PC-3 (cell line): ENCODE measurements at regions not wholly inside any gene's neighbourhood (a gene's known extent, or its start where the extent isn't known, plus 50 kb on each side); places are given as distances from the start of the nearest gene placed in this dataset.

Experiments
- ATAC-seq: fragments of 200-7000 bp; cut with Tn5 transposase; 2 replicates; pipeline ENCODE4 v1.9.1; 2020; ENCODE audit warnings: mild to moderate bottlenecking, moderate library complexity
- BruUV-seq: library from RNA; stranded (reverse); fragments of 400-500 nt; replicated peaks from 2 replicates; lab custom pipeline; 2021; lab: Mats Ljungman, UMichigan
- CTCF ChIA-PET: fragments of 300-600 bp; sonication (Branson Sonifier 250); formaldehyde crosslinking; loops from one replicate; lab custom pipeline; 2022; ENCODE audit warnings: antibody characterized with exemption; lab: Charles Lee
- POLR2A ChIA-PET: fragments of 300-600 bp; sonication (Branson Sonifier 250); formaldehyde crosslinking; loops from one replicate; lab custom pipeline; 2022; ENCODE audit warnings: antibody characterized with exemption; ENCODE audit not compliant: unreplicated experiment; lab: Charles Lee
- DNase-seq: peaks from one replicate; pipeline ENCODE4 v3.0.0-alpha.2; 2015
- H2AFZ ChIP-seq: fragments of 300-600 bp; sonication (generic); 2 replicates; pipeline ENCODE4 v1.6.0; 2016; ENCODE audit warnings: antibody characterized with exemption, low read length
- H3F3A ChIP-seq: fragments of 300-600 bp; sonication (generic); one replicate; pipeline ENCODE4 v1.6.0; 2017; ENCODE audit warnings: antibody characterized with exemption, low read length, control low read depth, mild to moderate bottlenecking; ENCODE audit not compliant: unreplicated experiment
- H3K27ac ChIP-seq: fragments of 300-600 bp; sonication (generic); 2 replicates; pipeline ENCODE4 v1.5.1; 2016; ENCODE audit warnings: mild to moderate bottlenecking, low read length
- H3K27me3 ChIP-seq: fragments of 300-600 bp; sonication (generic); 2 replicates; pipeline ENCODE4 v1.6.1; 2016; ENCODE audit warnings: low read length, mixed read lengths
- H3K36me3 ChIP-seq: fragments of 300-600 bp; sonication (generic); 2 replicates; pipeline ENCODE4 v1.6.1; 2016; ENCODE audit warnings: low read depth, mixed run types, low read length, mixed read lengths
- H3K4me1 ChIP-seq: fragments of 300-600 bp; sonication (generic); 2 replicates; pipeline ENCODE4 v1.5.1; 2016; ENCODE audit warnings: low read length; ENCODE audit not compliant: insufficient read depth
- H3K4me2 ChIP-seq: fragments of 300-600 bp; sonication (generic); 2 replicates; pipeline ENCODE4 v1.6.0; 2016; ENCODE audit warnings: low read length
- H3K4me3 ChIP-seq: fragments of 300-600 bp; sonication (generic); 2 replicates; pipeline ENCODE4 v1.5.1; 2016; ENCODE audit warnings: mild to moderate bottlenecking, low read length, mixed read lengths
- H3K79me2 ChIP-seq: fragments of 300-600 bp; sonication (generic); 2 replicates; pipeline ENCODE4 v1.6.1; 2017; ENCODE audit warnings: low read length, mixed read lengths
- H3K9ac ChIP-seq: fragments of 300-600 bp; sonication (generic); 2 replicates; pipeline ENCODE4 v1.6.0; 2016; ENCODE audit warnings: mild to moderate bottlenecking, low read length
- H3K9me2 ChIP-seq: fragments of 300-600 bp; sonication (generic); replicated peaks from 2 replicates; pipeline ENCODE4 v1.6.1; 2016; ENCODE audit warnings: mixed run types, low read length, mixed read lengths
- H3K9me3 ChIP-seq: fragments of 300-600 bp; sonication (generic); 2 replicates; pipeline ENCODE4 v1.6.1; 2016; ENCODE audit warnings: low read length, mixed read lengths
- H4K20me1 ChIP-seq: fragments of 300-600 bp; sonication (generic); 2 replicates; pipeline ENCODE4 v1.6.1; 2016; ENCODE audit warnings: low read length, mixed read lengths
- CTCF ChIP-seq: fragments of 300-600 bp; sonication (generic); conservative IDR thresholded peaks from 2 replicates; pipeline ENCODE4 v1.5.1; 2017; ENCODE audit warnings: antibody characterized with exemption, low read depth, mild to moderate bottlenecking, low read length
- EZH2 ChIP-seq: fragments of 300-600 bp; sonication (generic); IDR thresholded peaks from one replicate; pipeline ENCODE4 v1.6.1; 2017; ENCODE audit warnings: antibody characterized with exemption, mild to moderate bottlenecking, low read length; ENCODE audit not compliant: unreplicated experiment
- EZH2phosphoT487 ChIP-seq: fragments of 300-600 bp; sonication (generic); IDR thresholded peaks from 2 replicates; pipeline ENCODE4 v1.6.1; 2018; ENCODE audit warnings: mild to moderate bottlenecking, antibody characterized with exemption, low read length, borderline replicate concordance
- intact Hi-C: fragments of 100-400 bp; cut with micrococcal nuclease; formaldehyde crosslinking; loops from 2 replicates; pipeline ENCODE4 v1.9.0; 2023

GRCh38 chr16:8496364-8496763, 93.9 kb downstream of the TMEM114 start:
- DNase-seq: no peak
- Histone ChIP-seq H3K27ac (no peak overlapping the region), H3K4me1 (no peaks in the 10 kb centered on the region), H3K79me2 (no peaks in the 10 kb centered on the region), H3K4me3 (no peak overlapping the region), H3K4me2 (no peak overlapping the region), H3K9me3 (no peaks in the 10 kb centered on the region), H3F3A (no peaks in the 10 kb centered on the region), H2AFZ (no peak overlapping the region), H4K20me1 (no peaks in the 10 kb centered on the region), H3K9ac (no peak overlapping the region), H3K9me2 (no peaks in the 10 kb centered on the region), H3K27me3 (no peaks in the 10 kb centered on the region), H3K36me3 (no peaks in the 10 kb centered on the region)
- no peak for TF ChIP-seq CTCF
- no peak for TF ChIP-seq EZH2
- TF ChIP-seq EZH2phosphoT487: no peak
- POLR2A ChIA-PET: no interaction called here
- CTCF ChIA-PET: no interaction called here
- no TSS peak for BruUV-seq
- intact Hi-C loops: no loop called here
- ATAC-seq: no peak

GRCh38 chr16:8493972-8494371, 96.3 kb downstream of the TMEM114 start:
- ATAC-seq (no peak), DNase-seq (no peak)
- H3K9me3 ChIP-seq: no peaks in the 10 kb centered on the region
- H3K27me3 ChIP-seq: no peaks in the 10 kb centered on the region
- H3K4me2 ChIP-seq: no peak overlapping the region
- H3K79me2 ChIP-seq: no peaks in the 10 kb centered on the region
- no peaks in the 10 kb centered on the region for H4K20me1 ChIP-seq
- no peak overlapping the region for H3K9ac ChIP-seq
- H2AFZ ChIP-seq: no peak overlapping the region
- H3K9me2 ChIP-seq: no peaks in the 10 kb centered on the region
- TF ChIP-seq EZH2 (no peak), CTCF (no peak), EZH2phosphoT487 (no peak)
- H3F3A ChIP-seq: no peaks in the 10 kb centered on the region
- intact Hi-C loops: no loop called here
- H3K4me1 ChIP-seq: no peaks in the 10 kb centered on the region
- H3K4me3 ChIP-seq: no peak overlapping the region
- ChIA-PET POLR2A (no interaction called here), CTCF (no interaction called here)
- no TSS peak for BruUV-seq
- H3K36me3 ChIP-seq: no peaks in the 10 kb centered on the region
- H3K27ac ChIP-seq: no peak overlapping the region

GRCh38 chr16:8492690-8493089, 97.6 kb downstream of the TMEM114 start:
- Histone ChIP-seq H3F3A (no peaks in the 10 kb centered on the region), H2AFZ (no peak overlapping the region), H3K4me2 (no peak overlapping the region), H3K4me1 (no peaks in the 10 kb centered on the region), H3K27me3 (no peaks in the 10 kb centered on the region), H3K79me2 (no peaks in the 10 kb centered on the region), H4K20me1 (no peaks in the 10 kb centered on the region), H3K9me2 (no peaks in the 10 kb centered on the region), H3K4me3 (no peak overlapping the region), H3K9me3 (no peaks in the 10 kb centered on the region), H3K36me3 (no peaks in the 10 kb centered on the region), H3K9ac (no peak overlapping the region), H3K27ac (no peak overlapping the region)
- POLR2A ChIA-PET: no interaction called here
- ATAC-seq: no peak
- no peak for DNase-seq
- TF ChIP-seq CTCF: no peak
- no peak for TF ChIP-seq EZH2
- no peak for TF ChIP-seq EZH2phosphoT487
- intact Hi-C loops: no loop called here
- CTCF ChIA-PET: no interaction called here
- BruUV-seq: no TSS peak
